ENCODE measurements at regions not wholly inside any gene's neighbourhood (a gene's known extent, or its start where the extent isn't known, plus 50 kb on each side); places are given as distances from the start of the nearest gene placed in this dataset.
A peak's percentile ranks its signal among the peaks of the same experiment; 100 is the strongest.

GRCh38 chr18:57916684-57917083 is 113.6 kb upstream of the ATP8B1 start:
- no peak for DNase-seq (ENCODE audit: low read depth, low spot score)

- no peak for DNase-seq (ENCODE audit: low read depth, low spot score)
These were observed 112.9 kb upstream of the ATP8B1 start for GRCh38 chr18:57915865-57916582.

GRCh38 chr18:57915248-57915647 is 112.1 kb upstream of the ATP8B1 start:
- no peak for DNase-seq (ENCODE audit: low read depth, low spot score)

- no peak for DNase-seq (ENCODE audit: low read depth, low spot score)
These were observed 110.6 kb upstream of the ATP8B1 start for GRCh38 chr18:57913686-57914085.

- DNase-seq (ENCODE audit: low read depth, low spot score), result peak; percentile 40
These were observed 107.7 kb upstream of the ATP8B1 start for GRCh38 chr18:57910817-57911216.

- no peak for DNase-seq (ENCODE audit: low read depth, low spot score)
These were observed 107.0 kb upstream of the ATP8B1 start for GRCh38 chr18:57910134-57910533.

- DNase-seq (ENCODE audit: low read depth, low spot score), result peak; percentile 40
These were observed 106.5 kb upstream of the ATP8B1 start for GRCh38 chr18:57909620-57910019.

GRCh38 chr18:57908092-57908491 is 105.0 kb upstream of the ATP8B1 start:
- DNase-seq (ENCODE audit: low read depth, low spot score), result no peak

- peak; percentile 16 for DNase-seq (ENCODE audit: low read depth, low spot score)
These were observed 104.4 kb upstream of the ATP8B1 start for GRCh38 chr18:57907550-57907949.

- DNase-seq (ENCODE audit: low read depth, low spot score), result peak; percentile 30
These were observed 103.7 kb upstream of the ATP8B1 start for GRCh38 chr18:57906852-57907251.

- DNase-seq (ENCODE audit: low read depth, low spot score), result no peak
These were observed 101.4 kb upstream of the ATP8B1 start for GRCh38 chr18:57904535-57904934.

- DNase-seq (ENCODE audit: low read depth, low spot score), result peak; percentile 22
These were observed 99.6 kb upstream of the ATP8B1 start for GRCh38 chr18:57902721-57903120.

- no peak for DNase-seq (ENCODE audit: low read depth, low spot score)
These were observed 98.9 kb upstream of the ATP8B1 start for GRCh38 chr18:57901825-57902589.

GRCh38 chr18:57900906-57901435 is 97.9 kb upstream of the ATP8B1 start:
- no peak for DNase-seq (ENCODE audit: low read depth, low spot score)

- no peak for DNase-seq (ENCODE audit: low read depth, low spot score)
These were observed 95.5 kb upstream of the ATP8B1 start for GRCh38 chr18:57898506-57899124.

- no peak for DNase-seq (ENCODE audit: low read depth, low spot score)
These were observed 92.1 kb upstream of the ATP8B1 start for GRCh38 chr18:57895182-57895581.

- DNase-seq (ENCODE audit: low read depth, low spot score), result no peak
These were observed 88.7 kb upstream of the ATP8B1 start for GRCh38 chr18:57891707-57892391.

- no peak for DNase-seq (ENCODE audit: low read depth, low spot score)
These were observed 87.2 kb upstream of the ATP8B1 start for GRCh38 chr18:57890266-57890665.

- no peak for DNase-seq (ENCODE audit: low read depth, low spot score)
These were observed 86.7 kb upstream of the ATP8B1 start for GRCh38 chr18:57889841-57890240.

GRCh38 chr18:57887543-57888383 is 84.6 kb upstream of the ATP8B1 start:
- DNase-seq (ENCODE audit: low read depth, low spot score), result no peak

GRCh38 chr18:57885931-57886330 is 82.8 kb upstream of the ATP8B1 start:
- no peak for DNase-seq (ENCODE audit: low read depth, low spot score)
